IPS DF 4.7 (cell line): ENCODE measurements at regions not wholly inside any gene's neighbourhood (a gene's known extent, or its start where the extent isn't known, plus 50 kb on each side); places are given as distances from the start of the nearest gene placed in this dataset.

Experiments
- DNase-seq: peaks from one replicate; pipeline ENCODE4 v3.0.0-alpha.2; 2013; ENCODE audit warnings: low spot score; ENCODE audit errors: extremely low read depth

- no peak for DNase-seq
Observed at GRCh38 chr20:22504829-22505377, 79.5 kb downstream of the FOXA2 start.

GRCh38 chr20:22503577-22503976, 80.8 kb downstream of the FOXA2 start:
- no peak for DNase-seq

- no peak for DNase-seq
Observed at GRCh38 chr20:22502731-22503191, 81.6 kb downstream of the FOXA2 start.

GRCh38 chr20:22501566-22502344, 82.6 kb downstream of the FOXA2 start:
- DNase-seq = no peak

- no peak for DNase-seq
Observed at GRCh38 chr20:22501034-22501433, 83.3 kb downstream of the FOXA2 start.

GRCh38 chr20:22499515-22500166, 84.7 kb downstream of the FOXA2 start:
- no peak for DNase-seq

- DNase-seq = no peak
Observed at GRCh38 chr20:22496817-22497216, 87.6 kb downstream of the FOXA2 start.

GRCh38 chr20:22495789-22496188, 88.6 kb downstream of the FOXA2 start:
- no peak for DNase-seq

- no peak for DNase-seq
Observed at GRCh38 chr20:22495172-22495571, 89.2 kb downstream of the FOXA2 start.

- no peak for DNase-seq
Observed at GRCh38 chr20:22492497-22492896, 91.9 kb downstream of the FOXA2 start.

GRCh38 chr20:22491194-22491505, 93.2 kb downstream of the FOXA2 start:
- DNase-seq = no peak

- no peak for DNase-seq
Observed at GRCh38 chr20:22490287-22491193, 93.8 kb downstream of the FOXA2 start.

- DNase-seq = no peak
Observed at GRCh38 chr20:22489626-22490286, 94.6 kb downstream of the FOXA2 start.

- DNase-seq = no peak
Observed at GRCh38 chr20:22480336-22480735, 104.0 kb downstream of the FOXA2 start.

- DNase-seq = no peak
Observed at GRCh38 chr20:22475662-22476061, 108.7 kb downstream of the FOXA2 start.

GRCh38 chr20:22474224-22474623, 110.1 kb downstream of the FOXA2 start:
- no peak for DNase-seq

- no peak for DNase-seq
Observed at GRCh38 chr20:22473293-22473692, 111.1 kb downstream of the FOXA2 start.

- DNase-seq = no peak
Observed at GRCh38 chr20:22472447-22473100, 111.8 kb downstream of the FOXA2 start.

- no peak for DNase-seq
Observed at GRCh38 chr20:22471156-22471836, 113.1 kb downstream of the FOXA2 start.

GRCh38 chr20:22470620-22471026, 113.7 kb downstream of the FOXA2 start:
- DNase-seq = no peak
